CD8-positive, alpha-beta memory T cell (primary cell): ENCODE measurements at regions not wholly inside any gene's neighbourhood (a gene's known extent, or its start where the extent isn't known, plus 50 kb on each side); places are given as distances from the start of the nearest gene placed in this dataset.
A peak's percentile ranks its signal among the peaks of the same experiment; 100 is the strongest.

Experiments used
- CTCF ChIA-PET: fragments of 350-600 bp; sonication (Branson Sonifier 250); formaldehyde crosslinking; loops from one replicate; lab custom pipeline; 2021; ENCODE audit warnings: antibody characterized with exemption; lab: Charles Lee
- POLR2A ChIA-PET: fragments of 350-600 bp; sonication (Branson Sonifier 250); formaldehyde crosslinking; loops from one replicate; lab custom pipeline; 2021; ENCODE audit warnings: antibody characterized with exemption; lab: Charles Lee
- DNase-seq, 5 donors: peaks; one replicate each; pipeline versions ENCODE4 v3.0.0 to v3.0.0-alpha.2; 2020 to 2022; ENCODE audit warnings: mixed read lengths in 1 of 5
- H3K27ac ChIP-seq: one replicate; pipeline ENCODE4 v1.7.0; 2013; ENCODE audit warnings: low read depth, mild to moderate bottlenecking, low read length, moderate library complexity
- H3K27me3 ChIP-seq: 2 replicates; pipeline ENCODE4 v1.7.0; 2013; ENCODE audit warnings: low read length, mild to moderate bottlenecking; ENCODE audit not compliant: insufficient read depth, poor library complexity, severe bottlenecking
- H3K36me3 ChIP-seq: 2 replicates; pipeline ENCODE4 v1.7.0; 2013; ENCODE audit warnings: mild to moderate bottlenecking, low read length, moderate library complexity; ENCODE audit not compliant: insufficient read depth
- H3K4me1 ChIP-seq: 2 replicates; pipeline ENCODE4 v1.7.0; 2013; ENCODE audit warnings: mild to moderate bottlenecking, low read length, moderate library complexity; ENCODE audit not compliant: insufficient read depth
- H3K4me3 ChIP-seq: 2 replicates; pipeline ENCODE4 v1.7.0; 2013; ENCODE audit warnings: mild to moderate bottlenecking, low read length
- H3K9me3 ChIP-seq: 2 replicates; pipeline ENCODE4 v1.7.0; 2013; ENCODE audit warnings: mild to moderate bottlenecking, low read length
- H3K27ac Mint-ChIP-seq, 8 donors: one replicate each; pipeline ENCODE4 v1.8.0; 2020 to 2021; ENCODE audit warnings: mixed read lengths in 8 of 8, mild to moderate bottlenecking in 6 of 8, inconsistent platforms in 3 of 8, moderate library complexity in 3 of 8
- H3K27me3 Mint-ChIP-seq, 2 donors: one replicate each; pipeline ENCODE4 v1.8.0; 2020 to 2021; ENCODE audit warnings: mixed read lengths in 2 of 2, mild to moderate bottlenecking in 1 of 2, moderate library complexity in 1 of 2
- H3K36me3 Mint-ChIP-seq, 3 donors: one replicate each; pipeline ENCODE4 v1.8.0; 2020 to 2021; ENCODE audit warnings: mixed read lengths in 3 of 3, inconsistent platforms in 1 of 3, mild to moderate bottlenecking in 1 of 3
- H3K4me1 Mint-ChIP-seq, 3 donors: one replicate each; pipeline ENCODE4 v1.8.0; 2020 to 2021; ENCODE audit warnings: mixed read lengths in 3 of 3, inconsistent platforms in 1 of 3, mild to moderate bottlenecking in 1 of 3
- H3K4me3 Mint-ChIP-seq, 7 donors: one replicate each; pipeline ENCODE4 v1.8.0; 2020 to 2021; ENCODE audit warnings: mixed read lengths in 7 of 7, mild to moderate bottlenecking in 6 of 7, moderate library complexity in 4 of 7, inconsistent platforms in 2 of 7
- H3K9me3 Mint-ChIP-seq, 5 donors: one replicate each; pipeline ENCODE4 v1.8.0; 2020 to 2022; ENCODE audit warnings: mixed read lengths in 5 of 5, mild to moderate bottlenecking in 3 of 5, moderate library complexity in 2 of 5, inconsistent platforms in 1 of 5

DNA sequence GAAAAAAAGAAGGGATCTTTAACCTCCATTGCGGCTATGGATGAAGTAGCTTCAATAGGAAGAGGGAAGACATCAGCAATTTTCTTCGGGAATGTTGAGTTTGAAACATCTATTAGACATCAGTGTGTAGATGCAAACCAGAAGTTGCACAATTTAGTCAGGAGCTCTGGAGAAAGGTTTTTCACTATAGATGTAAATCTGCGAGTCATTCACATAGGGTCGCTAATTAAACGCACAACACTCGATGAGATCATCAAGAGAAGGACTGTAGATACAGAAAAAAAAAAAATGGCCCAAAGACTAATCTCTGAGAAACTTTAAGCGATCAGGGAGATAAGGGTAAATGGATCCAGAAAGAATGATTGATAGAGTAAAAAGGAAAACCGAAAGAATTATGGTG lies 61.7 kb upstream of the TES start:
- Histone ChIP-seq H3K36me3 (no peaks in the 10 kb centered on the region), H3K4me1 (no peaks in the 10 kb centered on the region), H3K27ac (no peak overlapping the region), H3K27me3 (no peaks in the 10 kb centered on the region), H3K9me3 (no peaks in the 10 kb centered on the region), H3K4me3 (no peak overlapping the region)
- H3K4me3 Mint-ChIP-seq = no peak overlapping the region
- H3K27me3 Mint-ChIP-seq = peaks cover 1 to 11% of the 10 kb centered on the region in 2 donors
- ChIA-PET POLR2A (no interaction called here), CTCF (no interaction called here)
- no peak for DNase-seq
- H3K27ac Mint-ChIP-seq = no peak overlapping the region
- H3K36me3 Mint-ChIP-seq = no peaks in the 10 kb centered on the region
- no peaks in the 10 kb centered on the region for H3K9me3 Mint-ChIP-seq
- peaks cover 6 to 8% (median 7%) of the 10 kb centered on the region in 3 donors for H3K4me1 Mint-ChIP-seq

DNA sequence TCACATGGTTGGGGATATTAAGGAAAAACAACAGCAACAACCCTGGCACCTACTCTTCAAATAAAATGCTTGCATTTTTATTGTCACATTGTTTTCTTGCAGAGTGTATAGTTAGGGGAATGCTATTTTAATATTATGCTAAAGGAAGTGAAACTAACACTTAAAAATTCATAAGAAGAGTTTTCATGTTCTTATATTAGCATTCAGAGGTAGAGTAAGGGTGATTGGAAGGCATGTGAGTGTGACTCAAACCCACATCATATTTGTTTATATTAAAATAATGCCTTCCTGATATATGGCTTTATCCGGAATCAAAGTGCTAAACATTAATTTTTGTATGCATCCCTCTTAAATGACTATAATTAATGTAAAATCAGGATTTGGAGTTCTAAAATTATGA lies 59.8 kb upstream of the TES start:
- no peak overlapping the region for H3K4me3 Mint-ChIP-seq
- ChIA-PET POLR2A (no interaction called here), CTCF (no interaction called here)
- no peak for DNase-seq
- H3K36me3 ChIP-seq = no peaks in the 10 kb centered on the region
- H3K27ac ChIP-seq = no peak overlapping the region
- peaks cover 0 to 3% (median 0%) of the 10 kb centered on the region in 3 donors for H3K4me1 Mint-ChIP-seq
- H3K9me3 ChIP-seq = no peaks in the 10 kb centered on the region
- no peak overlapping the region for H3K4me3 ChIP-seq
- no peaks in the 10 kb centered on the region for H3K36me3 Mint-ChIP-seq
- H3K4me1 ChIP-seq = no peaks in the 10 kb centered on the region
- no peaks in the 10 kb centered on the region for H3K9me3 Mint-ChIP-seq
- peaks cover 1 to 11% of the 10 kb centered on the region in 2 donors for H3K27me3 Mint-ChIP-seq
- H3K27me3 ChIP-seq = no peaks in the 10 kb centered on the region
- no peak overlapping the region for H3K27ac Mint-ChIP-seq

DNA sequence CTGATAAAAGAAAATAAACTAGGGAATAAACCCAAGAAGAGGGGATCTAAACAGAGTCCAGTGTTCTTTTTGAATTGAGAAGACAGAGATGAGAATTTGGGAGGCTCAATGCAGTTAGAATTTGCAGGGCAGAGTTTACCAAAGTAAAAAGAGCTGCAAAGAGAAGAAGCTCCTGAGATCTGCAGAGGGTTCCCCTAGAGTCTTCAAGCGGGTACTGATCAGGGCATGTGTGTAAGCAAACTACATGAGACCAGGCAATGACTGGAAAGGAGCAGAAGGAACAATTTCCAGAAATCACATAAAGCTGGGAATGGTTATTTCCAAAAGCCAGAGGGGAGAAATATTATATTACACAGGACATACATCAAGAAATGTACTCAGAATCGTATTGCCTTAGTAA lies 58.1 kb upstream of the TES start:
- Histone ChIP-seq H3K4me3 (no peak overlapping the region), H3K27me3 (no peaks in the 10 kb centered on the region), H3K27ac (no peak overlapping the region), H3K9me3 (no peaks in the 10 kb centered on the region), H3K36me3 (no peaks in the 10 kb centered on the region), H3K4me1 (no peaks in the 10 kb centered on the region)
- Mint-ChIP-seq H3K9me3 (no peaks in the 10 kb centered on the region), H3K4me3 (no peak overlapping the region), H3K4me1 (peaks cover 0 to 3% (median 0%) of the 10 kb centered on the region in 3 donors), H3K27me3 (peaks cover 1 to 15% of the 10 kb centered on the region in 2 donors), H3K27ac (peak overlapping the region in 1 of 8 donors; percentile 1), H3K36me3 (no peaks in the 10 kb centered on the region)
- POLR2A ChIA-PET = no interaction called here
- CTCF ChIA-PET = interaction anchor here (0.7 to 1.4 kb wide), 2 partner anchors 14 kb away, joined by 3 to 5 read pairs; no protein-coding TSS in a partner anchor
- DNase-seq = no peak

DNA sequence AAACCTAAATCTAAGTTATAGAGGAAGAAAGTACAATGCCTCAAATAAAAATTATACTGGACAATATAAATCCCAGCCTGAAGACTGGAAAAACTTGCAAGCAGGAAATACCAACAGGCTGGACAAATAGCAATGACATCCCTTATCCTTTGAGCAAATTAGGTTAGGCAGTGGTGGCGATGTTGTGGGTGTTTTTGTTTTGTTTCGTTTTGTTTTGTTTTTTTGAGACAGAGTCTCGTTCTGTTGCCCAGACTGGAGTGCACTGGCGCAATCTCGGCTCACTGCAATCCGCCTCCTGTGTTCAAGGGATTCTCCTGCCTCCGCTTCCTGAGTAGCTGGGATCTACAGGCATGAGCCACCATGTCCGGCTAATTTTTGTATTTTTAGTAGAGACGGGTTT lies 57.3 kb upstream of the TES start:
- DNase-seq = no peak
- Mint-ChIP-seq H3K4me3 (no peak overlapping the region), H3K27me3 (peaks cover 0 to 19% of the 10 kb centered on the region in 2 donors), H3K27ac (no peak overlapping the region), H3K36me3 (no peaks in the 10 kb centered on the region), H3K4me1 (peaks cover 0 to 3% (median 0%) of the 10 kb centered on the region in 3 donors), H3K9me3 (no peaks in the 10 kb centered on the region)
- Histone ChIP-seq H3K27ac (no peak overlapping the region), H3K36me3 (no peaks in the 10 kb centered on the region), H3K9me3 (no peaks in the 10 kb centered on the region), H3K4me3 (no peak overlapping the region), H3K4me1 (no peaks in the 10 kb centered on the region), H3K27me3 (no peaks in the 10 kb centered on the region)
- ChIA-PET CTCF (interaction anchor here (1.1 to 1.4 kb wide), 2 partner anchors 10 to 14 kb away, joined by 3 to 5 read pairs; no protein-coding TSS in a partner anchor), POLR2A (no interaction called here)

DNA sequence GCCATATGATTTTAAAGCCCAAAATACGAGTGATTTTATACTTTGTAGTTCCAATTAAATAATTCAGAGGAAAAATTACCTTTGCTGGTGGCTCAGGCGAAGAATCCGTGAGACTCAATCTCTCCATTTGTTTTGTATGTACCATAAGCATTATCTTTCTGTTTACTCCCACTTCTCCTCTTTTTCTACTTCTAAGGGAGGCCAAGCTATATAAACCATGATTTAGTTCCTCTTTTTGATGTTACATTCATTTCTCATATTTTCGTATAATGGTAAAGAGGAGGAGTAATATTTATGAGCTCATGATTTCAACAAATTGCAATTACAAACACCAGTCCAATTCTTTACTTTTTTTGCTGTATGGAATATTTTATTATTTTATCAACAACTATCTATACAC lies 50.6 kb upstream of the TES start:
- H3K4me1 Mint-ChIP-seq = no peaks in the 10 kb centered on the region

More for the DNA sequence above, 50.6 kb upstream of the TES start:
- no peaks in the 10 kb centered on the region for H3K9me3 ChIP-seq
- DNase-seq = no peak
- Mint-ChIP-seq H3K27me3 (peaks cover 2 to 33% of the 10 kb centered on the region in 2 donors), H3K4me3 (no peak overlapping the region), H3K9me3 (no peaks in the 10 kb centered on the region), H3K27ac (no peak overlapping the region), H3K36me3 (no peaks in the 10 kb centered on the region)
- ChIA-PET CTCF (interaction anchor here (0.9 to 1.4 kb wide), 2 partner anchors 18 to 21 kb away, joined by 3 read pairs; no protein-coding TSS in a partner anchor), POLR2A (no interaction called here)
- H3K27ac ChIP-seq = no peak overlapping the region
- no peaks in the 10 kb centered on the region for H3K27me3 ChIP-seq
- no peaks in the 10 kb centered on the region for H3K36me3 ChIP-seq
- H3K4me1 ChIP-seq = no peaks in the 10 kb centered on the region
- H3K4me3 ChIP-seq = no peak overlapping the region
